ENCODE measurements at regions not wholly inside any gene's neighbourhood (a gene's known extent, or its start where the extent isn't known, plus 50 kb on each side); places are given as distances from the start of the nearest gene placed in this dataset.

DNA sequence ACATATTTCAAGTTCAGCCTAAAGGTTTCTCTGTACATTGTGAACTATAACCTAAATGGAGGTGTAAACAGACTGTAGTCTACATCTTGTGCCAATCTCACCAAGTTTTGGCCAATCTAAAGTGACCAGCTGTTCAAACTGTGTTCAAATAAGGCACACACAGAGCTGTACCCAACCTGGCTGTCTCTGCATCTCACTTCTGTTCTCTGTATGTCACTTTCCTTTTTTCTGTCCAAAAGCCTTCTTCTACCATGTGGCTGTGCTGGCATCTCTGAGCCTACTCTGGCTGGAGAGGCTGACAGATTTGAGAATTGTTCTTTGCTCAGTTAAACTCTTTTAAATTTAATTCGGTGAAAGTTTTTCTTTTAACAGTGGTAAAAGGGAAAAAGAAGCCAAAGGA is 817.9 kb downstream of the SOCS6 start:
- Histone ChIP-seq H3K27me3 (ENCODE audit: control insufficient read depth in 2 of 2, insufficient read depth in 2 of 2, low read length in 2 of 2) (no peaks in the 10 kb centered on the region), H3K9ac (ENCODE audit: insufficient read depth, low read length, poor library complexity, severe bottlenecking) (no peak overlapping the region), H3K27ac (ENCODE audit: low read depth in 1 of 2, low read length in 2 of 2) (no peak overlapping the region), H2AFZ (ENCODE audit: insufficient read depth, low read depth, low read length, poor library complexity, severe bottlenecking) (no peak overlapping the region), H3K79me2 (ENCODE audit: insufficient read depth, low read length) (no peaks in the 10 kb centered on the region), H3K4me1 (ENCODE audit: control insufficient read depth in 1 of 2, insufficient read depth in 2 of 2, low read length in 2 of 2) (no peaks in the 10 kb centered on the region), H4K20me1 (ENCODE audit: insufficient read depth, low read length) (no peaks in the 10 kb centered on the region), H3K36me3 (replicated peaks in 1 of 2; ENCODE audit: control insufficient read depth in 1 of 2, insufficient read depth in 2 of 2, low read length in 2 of 2) (no peaks in the 10 kb centered on the region), H3K4me3 (replicated peaks in 1 of 3; ENCODE audit: low read depth in 2 of 3, low read length in 3 of 3) (no peak overlapping the region), H3K4me2 (replicated peaks; ENCODE audit: extremely low read depth, low read length, poor library complexity, severe bottlenecking) (no peak overlapping the region), H3K9me3 (replicated peaks in 1 of 2; ENCODE audit: control insufficient read depth in 1 of 2, insufficient read depth in 1 of 2, low read length in 2 of 2) (no peaks in the 10 kb centered on the region)
- Mint-ChIP-seq H3K4me3 (no peak overlapping the region), H3K27me3 (ENCODE audit: low read depth in 3 of 3) (peaks cover 0 to 2% (median 0%) of the 10 kb centered on the region in 3 donors), H3K4me1 (no peaks in the 10 kb centered on the region), H3K9me3 (peaks cover 0 to 2% (median 0%) of the 10 kb centered on the region in 7 donors), H3K27ac (no peak overlapping the region), H3K36me3 (no peaks in the 10 kb centered on the region)
- WGBS (ENCODE audit: insufficient coverage) = no CpG with 5 or more reads among the region's 1 CpG
- intact Hi-C loops (cut with micrococcal nuclease) = no loop called here
- TF ChIP-seq, protein P1, sequence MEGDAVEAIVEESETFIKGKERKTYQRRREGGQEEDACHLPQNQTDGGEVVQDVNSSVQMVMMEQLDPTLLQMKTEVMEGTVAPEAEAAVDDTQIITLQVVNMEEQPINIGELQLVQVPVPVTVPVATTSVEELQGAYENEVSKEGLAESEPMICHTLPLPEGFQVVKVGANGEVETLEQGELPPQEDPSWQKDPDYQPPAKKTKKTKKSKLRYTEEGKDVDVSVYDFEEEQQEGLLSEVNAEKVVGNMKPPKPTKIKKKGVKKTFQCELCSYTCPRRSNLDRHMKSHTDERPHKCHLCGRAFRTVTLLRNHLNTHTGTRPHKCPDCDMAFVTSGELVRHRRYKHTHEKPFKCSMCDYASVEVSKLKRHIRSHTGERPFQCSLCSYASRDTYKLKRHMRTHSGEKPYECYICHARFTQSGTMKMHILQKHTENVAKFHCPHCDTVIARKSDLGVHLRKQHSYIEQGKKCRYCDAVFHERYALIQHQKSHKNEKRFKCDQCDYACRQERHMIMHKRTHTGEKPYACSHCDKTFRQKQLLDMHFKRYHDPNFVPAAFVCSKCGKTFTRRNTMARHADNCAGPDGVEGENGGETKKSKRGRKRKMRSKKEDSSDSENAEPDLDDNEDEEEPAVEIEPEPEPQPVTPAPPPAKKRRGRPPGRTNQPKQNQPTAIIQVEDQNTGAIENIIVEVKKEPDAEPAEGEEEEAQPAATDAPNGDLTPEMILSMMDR (IDR thresholded peaks at IDR 0.05) = no peak
- DNase-seq = no peak

DNA sequence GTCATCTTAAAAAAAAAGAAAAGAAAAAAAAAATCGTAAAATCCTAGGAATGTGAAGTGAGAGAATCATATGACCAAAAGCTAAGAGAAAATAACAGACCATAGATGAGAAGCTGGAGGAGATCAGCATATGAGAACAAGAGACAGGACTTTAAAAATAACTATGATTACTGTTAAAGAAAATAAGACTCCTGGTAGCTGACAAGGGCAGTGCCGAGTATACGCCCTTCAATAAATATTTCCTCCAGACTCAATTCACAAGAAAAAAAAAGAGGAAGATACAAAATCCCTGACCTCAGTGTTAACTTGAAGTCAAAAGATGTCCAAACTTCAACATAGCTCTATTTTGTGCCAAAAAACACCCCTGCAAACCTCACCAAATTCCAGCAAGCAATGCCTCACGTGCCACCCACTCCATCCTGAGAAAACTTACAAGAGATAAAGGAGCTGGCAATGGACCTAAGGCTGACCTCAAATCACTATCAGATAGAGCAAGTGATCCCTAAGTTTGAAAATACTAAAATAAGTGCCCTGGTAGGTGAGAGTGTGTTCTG is 817.2 kb downstream of the SOCS6 start:
- Mint-ChIP-seq H3K27me3 (ENCODE audit: low read depth in 3 of 3) (peaks cover 0 to 2% (median 0%) of the 10 kb centered on the region in 3 donors), H3K4me3 (no peak overlapping the region), H3K36me3 (no peaks in the 10 kb centered on the region), H3K27ac (no peak overlapping the region), H3K9me3 (peaks cover 0 to 2% (median 0%) of the 10 kb centered on the region in 7 donors), H3K4me1 (no peaks in the 10 kb centered on the region)
- Histone ChIP-seq H3K9me3 (replicated peaks in 1 of 2; ENCODE audit: control insufficient read depth in 1 of 2, insufficient read depth in 1 of 2, low read length in 2 of 2) (no peaks in the 10 kb centered on the region), H4K20me1 (ENCODE audit: insufficient read depth, low read length) (no peaks in the 10 kb centered on the region), H3K4me1 (ENCODE audit: control insufficient read depth in 1 of 2, insufficient read depth in 2 of 2, low read length in 2 of 2) (no peaks in the 10 kb centered on the region), H3K9ac (ENCODE audit: insufficient read depth, low read length, poor library complexity, severe bottlenecking) (no peak overlapping the region), H3K27ac (ENCODE audit: low read depth in 1 of 2, low read length in 2 of 2) (no peak overlapping the region), H3K79me2 (ENCODE audit: insufficient read depth, low read length) (no peaks in the 10 kb centered on the region), H2AFZ (ENCODE audit: insufficient read depth, low read depth, low read length, poor library complexity, severe bottlenecking) (no peak overlapping the region), H3K4me3 (replicated peaks in 1 of 3; ENCODE audit: low read depth in 2 of 3, low read length in 3 of 3) (no peak overlapping the region), H3K27me3 (ENCODE audit: control insufficient read depth in 2 of 2, insufficient read depth in 2 of 2, low read length in 2 of 2) (no peaks in the 10 kb centered on the region), H3K4me2 (replicated peaks; ENCODE audit: extremely low read depth, low read length, poor library complexity, severe bottlenecking) (no peak overlapping the region), H3K36me3 (replicated peaks in 1 of 2; ENCODE audit: control insufficient read depth in 1 of 2, insufficient read depth in 2 of 2, low read length in 2 of 2) (no peaks in the 10 kb centered on the region)
- intact Hi-C loops (cut with micrococcal nuclease) = no loop called here
- 60% methylated on average over 1 of the region's 4 CpGs for WGBS (ENCODE audit: insufficient coverage)
- TF ChIP-seq, protein P1 (IDR thresholded peaks at IDR 0.05) = no peak
- DNase-seq = no peak

All from CD14-positive monocyte (primary cell).